ENCODE measurements at regions not wholly inside any gene's neighbourhood (a gene's known extent, or its start where the extent isn't known, plus 50 kb on each side); places are given as distances from the start of the nearest gene placed in this dataset.

DNA sequence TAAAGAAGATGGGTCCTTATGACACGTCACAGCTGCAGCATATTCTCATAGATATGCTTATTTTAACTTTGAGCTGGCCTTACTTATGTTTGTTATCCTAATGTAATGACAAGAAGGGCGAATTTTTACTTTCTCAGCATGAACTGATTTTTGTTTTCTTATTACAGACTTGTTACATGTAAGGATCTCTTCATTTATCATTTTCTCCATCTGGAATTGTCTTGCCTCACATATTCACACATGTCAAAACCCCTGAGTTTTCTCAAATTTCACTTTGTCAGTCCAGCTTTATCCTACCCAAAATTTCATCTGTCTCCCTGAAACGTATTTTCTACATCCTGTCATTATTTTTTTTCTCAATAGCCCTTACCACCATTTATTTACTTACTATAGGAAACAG, 1774.0 kb upstream of the PRR20A start:
- H3K4me3 ChIP-seq (ENCODE audit: low read depth, low read length) = no peak overlapping the region
- H3K14ac ChIP-seq (ENCODE audit: low read length) = no peak overlapping the region
- no peak overlapping the region for H3K9ac ChIP-seq (ENCODE audit: low read length)
- DNase-seq = no peak
- no peaks in the 10 kb centered on the region for H3K9me3 ChIP-seq (ENCODE audit: insufficient read depth, low read depth, low read length)
- H3K27me3 ChIP-seq (ENCODE audit: insufficient read depth, low read length) = no peaks in the 10 kb centered on the region
- H2BK120ac ChIP-seq (ENCODE audit: insufficient read depth, low read length, poor library complexity) = no peak overlapping the region
- no peak overlapping the region for H2AK5ac ChIP-seq (ENCODE audit: low read length)
- H4K8ac ChIP-seq (ENCODE audit: low read depth, low read length) = no peak overlapping the region
- no peak overlapping the region for H2AFZ ChIP-seq (ENCODE audit: insufficient read depth, low read length, poor library complexity)
- no peaks in the 10 kb centered on the region for H3K79me2 ChIP-seq (ENCODE audit: control insufficient read depth, insufficient read depth, low read length, poor library complexity)
- no CpG with 5 or more reads among the region's 3 CpGs for WGBS (ENCODE audit: extremely low coverage, insufficient coverage, insufficient read length)
- no peak overlapping the region for H4K12ac ChIP-seq (ENCODE audit: low read depth, low read length)
- no peak overlapping the region for H2BK5ac ChIP-seq (ENCODE audit: low read depth, low read length, poor library complexity)
- no peak overlapping the region for H4K91ac ChIP-seq (ENCODE audit: low read depth, low read length)
- H3K4ac ChIP-seq (ENCODE audit: low read depth, low read length) = no peak overlapping the region
- H3K4me1 ChIP-seq (ENCODE audit: control insufficient read depth in 1 of 2, insufficient read depth in 2 of 2, low read length in 2 of 2) = no peaks in the 10 kb centered on the region
- H3K18ac ChIP-seq (ENCODE audit: low read length) = no peak overlapping the region
- H3K27ac ChIP-seq (ENCODE audit: low read depth, low read length) = no peak overlapping the region
- no peak overlapping the region for H3K23ac ChIP-seq (ENCODE audit: low read length)
- H3K79me1 ChIP-seq (ENCODE audit: low read length) = no peaks in the 10 kb centered on the region
- no peak overlapping the region for H3K4me2 ChIP-seq (ENCODE audit: low read length)
- no peak overlapping the region for H2BK12ac ChIP-seq (ENCODE audit: low read length)
- no peaks in the 10 kb centered on the region for H3K36me3 ChIP-seq (ENCODE audit: control insufficient read depth in 1 of 2, insufficient read depth in 2 of 2, low read length in 2 of 2)

DNA sequence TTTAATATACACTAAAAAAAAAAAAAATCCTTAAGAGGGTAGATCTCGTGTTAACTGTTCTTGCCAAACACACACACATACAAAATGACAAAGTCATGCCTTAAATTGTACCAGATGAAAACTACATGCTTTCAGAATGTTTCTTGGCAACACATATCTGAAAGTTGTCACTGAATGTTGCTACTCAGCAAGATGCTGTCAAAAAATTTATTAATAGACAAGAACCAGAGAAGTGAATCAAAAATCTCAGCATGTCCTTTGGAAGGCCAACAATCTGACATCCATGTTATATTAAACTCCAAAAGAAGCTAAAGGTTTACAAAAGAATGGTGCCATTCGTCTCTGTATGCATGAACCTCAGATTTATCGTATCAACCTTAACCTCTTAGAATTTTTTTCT, 1746.2 kb upstream of the PRR20A start:
- no peak overlapping the region for H4K91ac ChIP-seq (ENCODE audit: low read depth, low read length)
- no peak overlapping the region for H4K12ac ChIP-seq (ENCODE audit: low read depth, low read length)
- no peak overlapping the region for H2AFZ ChIP-seq (ENCODE audit: insufficient read depth, low read length, poor library complexity)
- no peak overlapping the region for H3K4ac ChIP-seq (ENCODE audit: low read depth, low read length)
- no peak overlapping the region for H2AK5ac ChIP-seq (ENCODE audit: low read length)
- H4K8ac ChIP-seq (ENCODE audit: low read depth, low read length) = no peak overlapping the region
- no peak overlapping the region for H2BK12ac ChIP-seq (ENCODE audit: low read length)
- H2BK120ac ChIP-seq (ENCODE audit: insufficient read depth, low read length, poor library complexity) = no peak overlapping the region
- H3K4me3 ChIP-seq (ENCODE audit: low read depth, low read length) = no peak overlapping the region
- H3K9me3 ChIP-seq (ENCODE audit: insufficient read depth, low read depth, low read length) = no peaks in the 10 kb centered on the region
- no peaks in the 10 kb centered on the region for H3K4me1 ChIP-seq (ENCODE audit: control insufficient read depth in 1 of 2, insufficient read depth in 2 of 2, low read length in 2 of 2)
- H3K23ac ChIP-seq (ENCODE audit: low read length) = no peak overlapping the region
- H3K9ac ChIP-seq (ENCODE audit: low read length) = no peak overlapping the region
- H3K18ac ChIP-seq (ENCODE audit: low read length) = no peak overlapping the region
- H3K27me3 ChIP-seq (ENCODE audit: insufficient read depth, low read length) = no peaks in the 10 kb centered on the region
- DNase-seq = no peak
- no peak overlapping the region for H3K27ac ChIP-seq (ENCODE audit: low read depth, low read length)
- H3K79me1 ChIP-seq (ENCODE audit: low read length) = no peaks in the 10 kb centered on the region
- H3K36me3 ChIP-seq (ENCODE audit: control insufficient read depth in 1 of 2, insufficient read depth in 2 of 2, low read length in 2 of 2) = no peaks in the 10 kb centered on the region
- H2BK5ac ChIP-seq (ENCODE audit: low read depth, low read length, poor library complexity) = no peak overlapping the region
- no peak overlapping the region for H3K4me2 ChIP-seq (ENCODE audit: low read length)
- no CpG with 5 or more reads among the region's 3 CpGs for WGBS (ENCODE audit: extremely low coverage, insufficient coverage, insufficient read length)
- H3K79me2 ChIP-seq (ENCODE audit: control insufficient read depth, insufficient read depth, low read length, poor library complexity) = no peaks in the 10 kb centered on the region
- H3K14ac ChIP-seq (ENCODE audit: low read length) = no peak overlapping the region

DNA sequence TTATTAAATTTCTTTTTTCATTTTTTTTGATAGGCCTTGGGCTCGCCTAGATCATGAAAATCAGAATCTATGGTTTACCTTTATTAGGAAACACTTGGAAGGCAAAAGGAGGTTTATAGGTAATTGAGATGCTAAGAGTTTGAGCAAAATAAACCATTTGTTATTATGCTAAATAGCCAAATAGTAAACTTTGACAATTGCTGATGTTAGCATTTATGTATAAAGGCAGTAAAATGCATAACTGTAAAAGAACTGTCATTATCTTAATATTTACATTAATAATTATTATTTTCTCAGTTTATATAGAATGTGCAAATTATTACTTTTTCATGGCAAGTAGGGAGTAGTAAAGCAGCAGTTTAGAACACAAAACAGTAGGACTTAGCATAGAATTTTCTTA, 1737.8 kb upstream of the PRR20A start:
- Histone ChIP-seq H3K27ac (ENCODE audit: low read depth, low read length) (no peak overlapping the region), H3K4me1 (ENCODE audit: control insufficient read depth in 1 of 2, insufficient read depth in 2 of 2, low read length in 2 of 2) (no peaks in the 10 kb centered on the region), H2BK12ac (ENCODE audit: low read length) (no peak overlapping the region), H3K23ac (ENCODE audit: low read length) (no peak overlapping the region), H3K18ac (ENCODE audit: low read length) (no peak overlapping the region), H3K79me2 (ENCODE audit: control insufficient read depth, insufficient read depth, low read length, poor library complexity) (no peaks in the 10 kb centered on the region), H4K8ac (ENCODE audit: low read depth, low read length) (no peak overlapping the region), H3K14ac (ENCODE audit: low read length) (no peak overlapping the region), H2BK120ac (ENCODE audit: insufficient read depth, low read length, poor library complexity) (no peak overlapping the region), H3K79me1 (ENCODE audit: low read length) (no peaks in the 10 kb centered on the region), H3K9ac (ENCODE audit: low read length) (no peak overlapping the region), H4K91ac (ENCODE audit: low read depth, low read length) (no peak overlapping the region), H3K27me3 (ENCODE audit: insufficient read depth, low read length) (no peaks in the 10 kb centered on the region), H3K36me3 (ENCODE audit: control insufficient read depth in 1 of 2, insufficient read depth in 2 of 2, low read length in 2 of 2) (no peaks in the 10 kb centered on the region), H2BK5ac (ENCODE audit: low read depth, low read length, poor library complexity) (no peak overlapping the region), H4K12ac (ENCODE audit: low read depth, low read length) (no peak overlapping the region), H3K4ac (ENCODE audit: low read depth, low read length) (no peak overlapping the region), H3K9me3 (ENCODE audit: insufficient read depth, low read depth, low read length) (no peaks in the 10 kb centered on the region), H2AFZ (ENCODE audit: insufficient read depth, low read length, poor library complexity) (no peak overlapping the region), H3K4me2 (ENCODE audit: low read length) (no peak overlapping the region), H3K4me3 (ENCODE audit: low read depth, low read length) (no peak overlapping the region), H2AK5ac (ENCODE audit: low read length) (no peak overlapping the region)
- no peak for DNase-seq
- no CpG with 5 or more reads among the region's 1 CpG for WGBS (ENCODE audit: extremely low coverage, insufficient coverage, insufficient read length)

DNA sequence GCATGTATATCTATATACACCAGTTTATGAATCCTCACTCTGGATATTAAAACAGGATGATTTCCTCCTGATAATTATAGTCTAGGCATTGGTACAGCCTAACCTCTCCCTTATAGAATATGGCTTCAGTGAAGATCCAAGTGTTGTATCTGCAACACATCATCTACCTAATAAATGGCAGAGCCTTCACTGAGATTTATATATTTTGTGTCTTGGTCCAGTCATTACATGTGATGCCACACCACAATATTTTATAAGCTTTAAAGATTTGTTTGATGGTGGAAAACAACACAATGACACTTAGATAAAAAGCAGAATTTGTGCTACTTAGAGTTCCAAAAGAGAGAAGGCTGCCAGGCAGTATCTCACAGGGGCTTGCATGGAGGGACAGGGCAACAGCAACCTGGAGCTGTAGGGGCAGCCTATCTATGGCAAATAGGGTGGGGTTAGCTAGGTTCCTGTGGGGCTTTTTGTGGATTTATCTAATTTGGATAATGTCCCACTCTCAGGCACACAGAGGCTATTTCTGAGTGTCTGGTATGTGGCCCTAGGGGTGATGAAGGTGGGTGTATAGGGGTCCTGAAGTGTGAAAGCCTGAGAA, 1736.7 kb upstream of the PRR20A start:
- Histone ChIP-seq H2BK120ac (ENCODE audit: insufficient read depth, low read length, poor library complexity) (no peak overlapping the region), H3K79me2 (ENCODE audit: control insufficient read depth, insufficient read depth, low read length, poor library complexity) (no peaks in the 10 kb centered on the region), H4K91ac (ENCODE audit: low read depth, low read length) (no peak overlapping the region), H3K4me2 (ENCODE audit: low read length) (no peak overlapping the region), H3K4me3 (ENCODE audit: low read depth, low read length) (no peak overlapping the region), H3K79me1 (ENCODE audit: low read length) (no peaks in the 10 kb centered on the region), H2BK5ac (ENCODE audit: low read depth, low read length, poor library complexity) (no peak overlapping the region), H2AK5ac (ENCODE audit: low read length) (no peak overlapping the region), H2BK12ac (ENCODE audit: low read length) (no peak overlapping the region), H4K12ac (ENCODE audit: low read depth, low read length) (no peak overlapping the region), H3K18ac (ENCODE audit: low read length) (no peak overlapping the region), H3K9ac (ENCODE audit: low read length) (no peak overlapping the region), H3K27ac (ENCODE audit: low read depth, low read length) (no peak overlapping the region), H3K9me3 (ENCODE audit: insufficient read depth, low read depth, low read length) (no peaks in the 10 kb centered on the region), H3K14ac (ENCODE audit: low read length) (no peak overlapping the region), H3K27me3 (ENCODE audit: insufficient read depth, low read length) (no peaks in the 10 kb centered on the region), H4K8ac (ENCODE audit: low read depth, low read length) (no peak overlapping the region), H2AFZ (ENCODE audit: insufficient read depth, low read length, poor library complexity) (no peak overlapping the region), H3K4me1 (ENCODE audit: control insufficient read depth in 1 of 2, insufficient read depth in 2 of 2, low read length in 2 of 2) (no peaks in the 10 kb centered on the region), H3K36me3 (ENCODE audit: control insufficient read depth in 1 of 2, insufficient read depth in 2 of 2, low read length in 2 of 2) (no peaks in the 10 kb centered on the region), H3K23ac (ENCODE audit: low read length) (no peak overlapping the region), H3K4ac (ENCODE audit: low read depth, low read length) (no peak overlapping the region)
- DNase-seq = no peak
